GM21528 (cell line): ENCODE measurements at regions not wholly inside any gene's neighbourhood (a gene's known extent, or its start where the extent isn't known, plus 50 kb on each side); places are given as distances from the start of the nearest gene placed in this dataset.
"Not testable (repeated sequence)": the region's sequence is repeated elsewhere in the genome, so short reads cannot be mapped to it uniquely, and the experiment has no call there.

ENCODE experiments used
- ATAC-seq: cut with Tn5 transposase; IDR thresholded peaks from one replicate; pipeline ENCODE4 v1.9.1; 2021; ENCODE audit warnings: mild to moderate bottlenecking, moderate library complexity; ENCODE audit not compliant: unreplicated experiment, low FRiP score

- ATAC-seq, result no peak
These were observed 57.4 kb downstream of the ZNF648 start for GRCh38 chr1:182003953-182004586.

DNA sequence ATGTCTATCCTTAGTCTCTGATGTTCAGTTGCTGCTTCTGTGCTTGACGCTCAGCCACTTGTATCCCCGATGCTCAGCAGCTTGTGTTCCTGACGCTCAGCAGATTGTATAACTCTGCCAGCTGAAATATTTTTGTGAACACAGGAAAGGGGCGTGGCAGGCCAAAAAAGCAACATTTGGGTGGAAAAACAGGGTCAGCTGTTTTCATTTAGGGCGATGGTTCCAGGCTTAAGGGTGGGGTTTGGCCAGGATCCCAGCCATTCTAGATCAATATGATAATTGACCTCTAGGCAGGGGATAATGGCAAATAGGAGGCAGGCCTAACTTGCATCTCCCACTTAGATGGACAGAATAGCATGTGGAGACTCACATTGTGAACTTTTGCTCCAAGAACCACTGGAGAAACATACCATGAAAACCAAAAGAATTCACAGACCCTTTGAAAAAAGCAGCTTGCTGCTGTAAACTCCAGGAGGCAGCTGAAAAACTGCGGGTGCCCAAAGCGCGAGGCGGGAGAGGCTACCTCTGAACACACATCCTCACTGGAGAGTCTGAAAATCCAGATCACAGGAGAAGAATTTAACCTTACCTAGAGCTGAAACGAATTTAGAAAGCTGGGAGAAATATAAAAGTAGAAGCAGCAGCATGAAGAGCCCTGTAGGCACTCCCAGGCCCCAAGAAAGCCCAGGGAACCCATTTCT lies 58.3 kb downstream of the ZNF648 start:
- ATAC-seq, result no peak

DNA sequence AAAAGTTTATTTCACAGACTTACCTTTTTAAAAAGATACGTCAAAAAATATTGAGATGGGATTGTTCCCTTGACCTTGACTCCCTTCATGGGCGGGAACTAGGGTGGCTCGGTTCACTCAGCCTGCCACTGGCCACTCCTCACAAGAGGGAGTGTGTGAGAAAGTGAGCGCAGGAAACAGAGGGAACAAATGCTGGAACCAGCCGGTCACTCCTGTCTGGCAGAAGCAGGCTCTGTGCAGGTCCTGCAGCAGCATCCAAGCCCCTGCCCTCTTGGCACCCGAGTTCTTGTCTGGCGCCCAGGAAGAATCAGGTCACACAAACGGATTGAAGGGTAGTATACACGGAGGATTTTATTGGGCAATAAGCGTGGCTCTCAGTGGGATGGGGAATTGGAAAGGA lies 58.9 kb downstream of the ZNF648 start:
- no peak for ATAC-seq

- ATAC-seq, result no peak
These were observed 62.7 kb downstream of the ZNF648 start for GRCh38 chr1:181998858-181999257.

- ATAC-seq, result no peak
These were observed 69.4 kb downstream of the ZNF648 start for GRCh38 chr1:181992072-181992471.

DNA sequence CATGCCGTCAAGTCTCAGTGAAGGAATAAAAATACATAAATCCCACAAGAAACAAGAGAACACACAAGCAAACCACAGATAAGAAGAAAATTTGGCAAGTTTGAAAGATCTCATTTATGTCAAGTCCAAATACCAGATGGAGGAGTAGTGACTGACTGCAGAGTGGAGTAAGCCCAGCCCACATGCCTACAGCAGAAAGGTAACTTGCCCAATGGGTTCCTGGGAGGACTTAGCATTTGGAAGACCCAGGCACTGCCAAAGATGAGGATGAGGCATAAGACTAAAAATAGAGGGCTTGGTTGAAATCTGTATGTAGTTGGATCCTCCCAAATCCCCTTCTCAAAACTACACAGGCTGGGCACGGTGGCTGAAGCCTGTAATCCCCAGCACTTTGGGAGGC lies 70.8 kb downstream of the ZNF648 start:
- no peak for ATAC-seq

DNA sequence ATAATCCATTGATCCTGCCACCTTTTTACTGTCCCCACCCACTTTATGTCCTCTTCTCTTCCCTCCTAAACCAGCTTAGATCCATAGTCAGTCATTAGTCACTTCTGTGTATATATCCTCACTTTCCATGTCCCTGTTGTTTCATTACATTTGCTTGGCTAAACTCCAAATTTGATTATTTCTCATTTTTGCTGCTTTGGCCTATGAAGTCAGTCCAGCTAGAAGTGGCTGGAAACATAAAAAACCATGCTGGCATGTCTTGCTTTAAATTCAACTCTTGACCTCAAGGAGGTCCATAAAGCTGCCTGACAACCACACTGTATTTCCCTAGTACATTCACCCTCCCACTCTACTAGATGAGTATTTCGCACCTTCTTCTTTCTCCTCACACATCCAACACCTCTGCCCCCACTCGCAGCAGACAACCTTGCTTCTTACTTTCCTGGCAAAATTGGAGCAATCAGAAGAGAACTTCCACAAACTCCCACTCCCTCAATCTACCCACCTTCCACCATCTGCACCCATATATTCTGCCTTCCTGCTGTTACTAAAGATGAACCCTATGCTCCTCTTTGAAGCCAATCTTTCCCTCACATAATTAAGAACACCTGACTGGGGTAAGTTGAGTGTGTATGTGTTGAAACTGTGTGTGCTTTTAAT lies 72.1 kb downstream of the ZNF648 start:
- ATAC-seq, result no peak

GRCh38 chr1:181987996-181988395 lies 73.5 kb downstream of the ZNF648 start:
- no peak for ATAC-seq

- ATAC-seq, result no peak
These were observed 74.1 kb downstream of the ZNF648 start for GRCh38 chr1:181987334-181987895.

DNA sequence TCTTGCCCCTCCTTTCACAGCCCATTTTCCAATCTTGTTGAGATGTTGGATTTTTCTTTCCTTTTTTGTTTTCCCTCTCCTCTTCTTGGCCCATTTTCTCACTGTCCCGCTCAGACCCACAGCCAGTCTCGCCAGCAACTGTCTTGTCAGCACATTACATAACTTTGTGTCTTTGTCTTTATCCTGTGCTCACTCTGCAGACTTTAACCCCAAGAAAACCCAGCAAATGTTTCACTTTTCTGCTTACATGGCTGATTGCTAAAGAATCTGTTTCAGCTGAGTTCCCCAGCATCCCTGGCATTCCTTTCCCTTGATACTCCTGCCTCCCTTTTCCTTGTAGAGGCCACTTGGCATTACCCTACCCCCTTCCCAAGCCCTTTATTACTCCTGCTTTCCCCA lies 74.6 kb downstream of the ZNF648 start:
- no peak for ATAC-seq

DNA sequence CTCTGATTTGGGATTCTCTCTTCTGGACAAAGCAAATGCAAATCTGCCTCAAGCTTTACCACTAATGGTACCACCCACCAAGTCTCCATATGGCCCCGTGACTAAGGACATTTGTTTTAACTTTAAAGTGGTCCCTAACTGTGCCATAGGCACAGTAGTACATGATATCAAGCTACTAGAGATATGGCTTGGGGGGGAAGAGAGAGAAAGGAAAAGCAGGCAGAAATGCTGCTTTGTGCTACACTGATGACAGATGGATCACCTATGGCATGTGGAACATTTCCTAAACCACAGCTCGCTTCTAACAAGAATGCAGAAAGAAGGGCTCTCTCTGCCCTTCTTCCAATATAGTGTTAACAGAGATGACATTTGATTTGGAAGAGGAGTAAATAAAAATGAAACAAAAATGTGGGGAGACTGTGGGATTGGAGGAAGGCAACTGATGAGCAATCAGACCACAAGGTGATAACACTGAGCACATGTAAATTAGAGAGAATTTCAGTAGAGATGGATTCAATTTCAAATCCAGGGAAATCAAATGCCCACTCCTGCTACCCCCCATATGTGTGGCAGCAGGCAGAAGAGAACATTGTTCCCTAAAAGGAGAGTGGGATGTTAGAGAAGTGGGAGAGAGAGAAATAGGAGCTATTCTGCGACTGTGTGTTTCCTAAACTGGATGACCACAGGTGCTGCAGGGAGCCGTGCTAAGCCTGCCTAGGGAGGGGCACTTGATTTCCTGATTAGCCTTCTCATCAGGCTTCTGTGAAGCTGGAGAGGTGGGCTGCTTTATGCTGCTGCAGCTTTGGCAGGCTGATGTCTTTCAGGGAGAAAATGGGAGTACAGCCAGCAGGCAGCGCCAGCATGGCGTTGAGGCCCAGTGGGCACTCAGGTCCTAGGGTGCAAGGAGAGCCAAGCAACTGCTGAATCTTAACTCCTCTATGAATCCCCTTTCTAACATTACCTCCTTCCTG lies 75.3 kb downstream of the ZNF648 start:
- ATAC-seq, result no peak

DNA sequence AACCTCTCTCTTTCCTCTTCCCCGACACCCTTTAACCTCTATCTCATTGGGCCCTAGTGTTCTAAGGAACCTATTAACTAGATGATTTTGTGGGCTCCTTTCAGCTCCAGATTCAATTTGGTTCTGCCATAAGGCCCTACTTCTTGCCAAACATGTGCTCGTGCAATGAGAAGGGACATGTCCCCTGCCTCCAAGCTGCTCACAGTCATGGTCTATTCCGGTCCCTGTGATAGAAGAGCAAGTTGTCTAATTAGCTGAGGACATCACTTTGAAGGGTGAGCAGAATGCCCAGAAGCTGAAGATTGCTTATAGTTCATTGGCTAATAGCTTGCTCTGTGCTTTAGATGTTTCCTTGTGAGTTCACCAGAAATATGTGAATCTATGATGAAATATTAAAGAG lies 76.2 kb downstream of the ZNF648 start:
- ATAC-seq, result no peak

DNA sequence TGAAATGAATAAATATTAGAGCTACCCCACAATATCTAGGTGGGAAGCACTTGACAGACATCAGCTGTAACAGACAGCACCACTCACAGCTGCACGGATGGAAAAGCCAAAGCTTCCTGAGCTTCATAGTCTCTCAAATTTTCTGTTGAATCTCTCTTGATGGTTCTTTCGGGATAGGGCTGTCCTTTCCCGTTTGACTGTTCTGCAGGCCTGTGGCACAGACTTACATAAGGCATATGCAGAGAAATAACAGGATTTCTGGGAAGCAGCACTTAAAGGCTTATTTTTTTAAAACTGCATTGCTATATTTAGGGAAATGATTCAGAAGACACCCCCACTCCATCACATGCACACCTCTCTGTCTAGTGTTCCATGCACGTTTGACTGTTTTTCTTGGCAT lies 77.5 kb downstream of the ZNF648 start:
- no peak for ATAC-seq

GRCh38 chr1:181981821-181982220 lies 79.7 kb downstream of the ZNF648 start:
- ATAC-seq, result no peak

DNA sequence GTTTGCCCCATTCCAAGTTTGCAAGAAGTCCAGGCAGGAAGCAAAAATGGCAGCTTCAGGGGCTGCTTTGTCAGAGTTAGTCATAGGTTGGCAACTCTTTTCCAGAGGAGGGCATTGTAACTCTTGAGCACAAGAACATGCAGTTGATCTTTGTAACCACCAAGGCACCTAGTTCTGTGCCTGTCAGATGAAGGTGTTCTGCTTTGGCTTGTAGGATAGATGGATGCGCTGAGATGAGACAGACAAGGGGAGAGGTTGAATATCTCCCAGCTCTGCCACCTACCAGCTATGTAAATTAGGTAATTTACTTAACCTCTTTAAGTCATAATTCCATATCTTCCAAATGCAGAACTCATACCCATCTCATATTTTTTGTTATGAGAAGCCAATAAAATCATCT lies 89.3 kb downstream of the ZNF648 start:
- ATAC-seq, result no peak

GRCh38 chr1:181971424-181971823 lies 90.1 kb downstream of the ZNF648 start:
- no peak for ATAC-seq

- no peak for ATAC-seq
These were observed 91.6 kb downstream of the ZNF648 start for GRCh38 chr1:181969902-181970301.

DNA sequence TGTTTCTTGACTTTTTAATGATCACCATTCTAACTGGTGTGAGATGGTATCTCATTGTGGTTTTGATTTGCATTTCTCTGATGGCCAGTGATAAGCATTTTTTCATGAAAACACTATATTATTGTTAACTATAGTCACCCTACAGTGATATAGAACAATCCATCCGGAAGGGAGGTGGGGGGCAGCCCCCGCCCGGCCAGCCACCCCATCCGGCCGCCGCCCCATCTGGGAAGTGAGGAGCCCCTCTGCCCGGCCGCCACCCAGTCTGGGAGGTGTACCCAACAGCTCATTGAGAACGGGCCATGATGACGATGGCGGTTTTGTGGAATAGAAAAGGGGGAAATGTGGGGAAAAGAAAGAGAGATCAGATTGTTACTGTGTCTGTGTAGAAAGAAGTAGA lies 106.8 kb downstream of the ZNF648 start:
- ATAC-seq, result not testable (repeated sequence)

DNA sequence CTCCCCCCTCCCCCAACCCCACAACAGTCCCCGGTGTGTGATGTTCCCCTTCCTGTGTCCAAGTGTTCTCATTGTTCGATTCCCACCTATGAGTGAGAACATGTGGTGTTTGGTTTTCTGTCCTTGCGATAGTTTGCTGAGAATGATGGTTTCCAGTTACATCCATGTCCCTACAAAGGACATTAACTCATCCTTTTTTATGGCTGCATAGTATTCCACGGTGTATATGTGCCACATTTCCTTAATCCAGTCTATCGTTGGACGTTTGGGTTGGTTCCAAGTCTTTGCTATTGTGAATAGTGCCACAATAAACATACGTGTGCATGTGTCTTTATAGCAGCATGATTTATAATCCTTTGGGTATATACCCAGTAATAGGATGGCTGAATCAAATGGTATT lies 107.3 kb downstream of the ZNF648 start:
- ATAC-seq, result not testable (repeated sequence)

DNA sequence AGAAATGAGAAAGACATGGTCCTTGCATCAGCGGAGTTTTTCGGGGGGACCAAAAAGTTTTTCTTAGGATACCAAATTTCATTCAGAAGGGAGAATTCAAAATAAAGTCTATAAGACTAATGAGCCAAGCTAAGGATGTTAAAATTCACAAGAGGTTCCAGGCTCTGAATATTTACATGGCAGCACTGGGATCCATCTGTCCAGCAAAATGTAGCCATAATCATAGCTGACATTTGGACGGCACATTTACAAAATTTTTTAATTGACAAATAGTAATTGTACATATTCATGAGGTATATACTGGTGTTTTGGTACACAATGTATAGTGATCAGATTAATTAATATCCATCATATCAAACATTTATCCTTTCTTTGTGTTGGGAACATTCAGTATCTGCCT lies 107.9 kb downstream of the ZNF648 start:
- ATAC-seq, result no peak
